DND-41 (cell line): ENCODE measurements at regions not wholly inside any gene's neighbourhood (a gene's known extent, or its start where the extent isn't known, plus 50 kb on each side); places are given as distances from the start of the nearest gene placed in this dataset.

ENCODE experiments used
- ATAC-seq: fragments of 200-7000 bp; cut with Tn5 transposase; 3 replicates; pipeline ENCODE4 v1.9.1; 2021; ENCODE audit warnings: low read depth; ENCODE audit not compliant: insufficient read depth
- DNase-seq: peaks from one replicate; pipeline ENCODE4 v3.0.0-alpha.2; 2020
- H2AFZ ChIP-seq: 2 replicates; pipeline ENCODE4 v1.6.0; 2012; ENCODE audit warnings: low read depth, low read length
- H3K27ac ChIP-seq: 2 replicates; pipeline ENCODE4 v1.5.1; 2012; ENCODE audit warnings: low read length, inconsistent platforms
- H3K27me3 ChIP-seq: fragments of 200-600 bp; sonication (generic); 2 replicates; pipeline ENCODE4 v1.6.0; 2012; ENCODE audit warnings: low read length, mild to moderate bottlenecking, inconsistent platforms; ENCODE audit not compliant: insufficient read depth, poor library complexity
- H3K36me3 ChIP-seq: 2 replicates; pipeline ENCODE4 v1.5.1; 2012; ENCODE audit warnings: low read length, inconsistent platforms; ENCODE audit not compliant: insufficient read depth
- H3K4me1 ChIP-seq: 2 replicates; pipeline ENCODE4 v1.5.1; 2012; ENCODE audit warnings: mild to moderate bottlenecking, low read length; ENCODE audit not compliant: insufficient read depth
- H3K4me2 ChIP-seq: 2 replicates; pipeline ENCODE4 v1.6.0; 2012; ENCODE audit warnings: mild to moderate bottlenecking, moderate library complexity, low read length, inconsistent platforms; ENCODE audit not compliant: insufficient read depth
- H3K4me3 ChIP-seq, 2 experiments: fragments of 200-600 bp in 1 of 2; shearing (Covaris generic) in 1 of 2; 2 replicates each; pipeline ENCODE4 v1.5.1; 2012 to 2016; ENCODE audit warnings: inconsistent platforms in 2 of 2, low read length in 2 of 2, mild to moderate bottlenecking in 2 of 2, low read depth in 1 of 2, moderate library complexity in 1 of 2
- H3K79me2 ChIP-seq: 2 replicates; pipeline ENCODE4 v1.6.0; 2012; ENCODE audit warnings: low read length, inconsistent platforms; ENCODE audit not compliant: insufficient read depth
- H3K9ac ChIP-seq: 2 replicates; pipeline ENCODE4 v1.6.0; 2012; ENCODE audit warnings: low read depth, mild to moderate bottlenecking, inconsistent platforms, low read length, moderate library complexity
- H3K9me3 ChIP-seq: 2 replicates; pipeline ENCODE4 v1.5.1; 2012; ENCODE audit warnings: low read length, moderate library complexity, mild to moderate bottlenecking, inconsistent platforms; ENCODE audit not compliant: insufficient read depth, severe bottlenecking
- H4K20me1 ChIP-seq: 2 replicates; pipeline ENCODE4 v1.6.0; 2012; ENCODE audit warnings: low read length; ENCODE audit not compliant: insufficient read depth
- CTCF ChIP-seq: IDR thresholded peaks from 2 replicates; pipeline ENCODE4 v1.5.1; 2012; ENCODE audit warnings: borderline replicate concordance, low read length, moderate library complexity, mild to moderate bottlenecking; ENCODE audit not compliant: poor library complexity, severe bottlenecking; ENCODE audit errors: extremely low read depth
- EZH2 ChIP-seq: IDR thresholded peaks from 3 replicates; pipeline ENCODE4 v1.6.1; 2012; ENCODE audit warnings: borderline replicate concordance, low read depth, mild to moderate bottlenecking, moderate library complexity, low read length, inconsistent platforms; ENCODE audit not compliant: severe bottlenecking

- H3K36me3 ChIP-seq, result no peaks in the 10 kb centered on the region
- no peak overlapping the region for H3K27ac ChIP-seq
- H3K9ac ChIP-seq, result no peak overlapping the region
- no peak for ATAC-seq
- no peak for DNase-seq
- no peaks in the 10 kb centered on the region for H4K20me1 ChIP-seq
- TF ChIP-seq EZH2 (no peak), CTCF (no peak)
- H3K27me3 ChIP-seq, result no peaks in the 10 kb centered on the region
- H3K4me3 ChIP-seq, result no peak overlapping the region
- no peaks in the 10 kb centered on the region for H3K79me2 ChIP-seq
- H3K4me1 ChIP-seq, result no peaks in the 10 kb centered on the region
- H2AFZ ChIP-seq, result no peak overlapping the region
- no peaks in the 10 kb centered on the region for H3K9me3 ChIP-seq
- no peak overlapping the region for H3K4me2 ChIP-seq
Observed at GRCh38 chr13:82664183-82664582, 1218.1 kb downstream of the SLITRK1 start.

GRCh38 chr13:82661126-82661525 is 1221.1 kb downstream of the SLITRK1 start:
- no peak for DNase-seq
- no peaks in the 10 kb centered on the region for H3K27me3 ChIP-seq
- no peaks in the 10 kb centered on the region for H3K9me3 ChIP-seq
- H3K4me1 ChIP-seq, result no peaks in the 10 kb centered on the region
- no peak overlapping the region for H3K4me3 ChIP-seq
- H3K4me2 ChIP-seq, result no peak overlapping the region
- H3K9ac ChIP-seq, result no peak overlapping the region
- H2AFZ ChIP-seq, result no peak overlapping the region
- no peaks in the 10 kb centered on the region for H3K36me3 ChIP-seq
- TF ChIP-seq CTCF (no peak), EZH2 (no peak)
- no peak for ATAC-seq
- no peaks in the 10 kb centered on the region for H4K20me1 ChIP-seq
- H3K79me2 ChIP-seq, result no peaks in the 10 kb centered on the region
- H3K27ac ChIP-seq, result no peak overlapping the region

GRCh38 chr13:82658811-82659210 is 1223.5 kb downstream of the SLITRK1 start:
- Histone ChIP-seq H3K79me2 (no peaks in the 10 kb centered on the region), H3K9me3 (no peaks in the 10 kb centered on the region), H3K27ac (no peak overlapping the region), H3K36me3 (no peaks in the 10 kb centered on the region), H3K27me3 (no peaks in the 10 kb centered on the region), H3K4me3 (no peak overlapping the region), H3K4me2 (no peak overlapping the region), H4K20me1 (no peaks in the 10 kb centered on the region), H3K9ac (no peak overlapping the region), H3K4me1 (no peaks in the 10 kb centered on the region), H2AFZ (no peak overlapping the region)
- no peak for DNase-seq
- no peak for TF ChIP-seq CTCF
- TF ChIP-seq EZH2, result no peak
- ATAC-seq, result no peak

- TF ChIP-seq CTCF (no peak), EZH2 (no peak)
Observed at GRCh38 chr13:82657471-82657870, 1224.8 kb downstream of the SLITRK1 start.

More at GRCh38 chr13:82657471-82657870, 1224.8 kb downstream of the SLITRK1 start:
- Histone ChIP-seq H3K4me3 (no peak overlapping the region), H3K9ac (no peak overlapping the region), H3K9me3 (no peaks in the 10 kb centered on the region), H3K79me2 (no peaks in the 10 kb centered on the region), H3K27ac (no peak overlapping the region), H3K36me3 (no peaks in the 10 kb centered on the region), H3K4me1 (no peaks in the 10 kb centered on the region), H3K4me2 (no peak overlapping the region), H2AFZ (no peak overlapping the region), H3K27me3 (no peaks in the 10 kb centered on the region), H4K20me1 (no peaks in the 10 kb centered on the region)
- DNase-seq (no peak), ATAC-seq (no peak)
